HG03442 (cell line): ENCODE measurements at regions not wholly inside any gene's neighbourhood (a gene's known extent, or its start where the extent isn't known, plus 50 kb on each side); places are given as distances from the start of the nearest gene placed in this dataset.
A peak's percentile ranks its signal among the peaks of the same experiment; 100 is the strongest.

Source experiments
- ATAC-seq: cut with Tn5 transposase; IDR thresholded peaks from one replicate; pipeline ENCODE4 v1.9.1; 2021; ENCODE audit warnings: mild to moderate bottlenecking, moderate library complexity; ENCODE audit not compliant: unreplicated experiment

GRCh38 chr3:159798951-159799350 lies 189.7 kb upstream of the IL12A start:
- ATAC-seq, result no peak

DNA sequence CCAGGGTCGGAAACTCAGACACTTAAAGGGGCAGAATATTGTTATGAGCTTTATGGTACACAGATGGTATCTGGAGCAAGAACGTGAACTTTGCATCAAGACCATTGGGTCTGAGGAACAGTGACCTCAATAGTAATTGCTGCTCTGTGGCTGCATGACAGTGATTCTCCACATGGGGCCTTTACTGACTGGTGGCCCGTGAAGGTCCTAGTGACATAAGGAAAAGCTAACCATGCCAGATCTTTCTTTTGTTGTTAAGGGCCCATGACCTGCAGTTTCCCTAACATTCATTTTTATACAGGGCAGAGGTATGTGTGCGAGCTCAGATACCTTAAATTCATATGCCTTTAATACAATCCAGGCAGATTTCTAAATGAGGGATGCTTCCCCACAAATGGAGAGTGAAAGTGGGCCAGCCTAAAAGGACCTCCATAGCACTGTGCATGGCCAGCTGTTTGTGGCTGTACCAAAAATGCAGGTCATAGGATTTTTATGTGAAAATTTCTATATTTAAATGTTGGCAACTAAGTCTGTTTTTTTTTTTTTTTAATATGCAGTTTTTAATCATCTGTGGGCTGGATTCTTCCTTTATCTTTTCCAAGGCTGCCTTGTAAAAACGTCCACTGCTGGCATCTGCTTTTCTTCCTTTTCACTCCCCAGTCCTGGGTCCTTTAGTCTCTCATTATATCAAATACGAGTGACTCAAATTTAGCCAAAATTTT lies 188.0 kb upstream of the IL12A start:
- ATAC-seq, result no peak

GRCh38 chr3:159802864-159803263 lies 185.8 kb upstream of the IL12A start:
- no peak for ATAC-seq

DNA sequence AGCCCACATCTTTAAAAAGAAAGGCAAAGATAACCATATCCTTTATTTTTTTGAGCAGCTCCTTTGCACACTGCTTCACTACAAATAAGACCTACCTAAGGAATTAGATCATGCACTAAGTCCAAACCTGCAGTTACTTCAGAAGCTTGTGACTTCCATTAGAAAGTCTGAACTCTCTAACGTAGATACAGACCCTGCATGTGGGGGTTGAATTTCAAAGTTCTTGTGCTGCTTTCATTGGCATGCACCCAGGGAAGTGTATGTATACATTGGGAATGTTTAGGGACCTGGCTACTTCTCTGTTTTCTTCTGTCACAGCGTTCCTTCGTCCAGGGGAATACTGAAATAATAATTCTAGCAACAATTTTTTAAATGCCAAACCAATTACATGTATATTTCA lies 185.2 kb upstream of the IL12A start:
- no peak for ATAC-seq

GRCh38 chr3:159804726-159805410 lies 183.8 kb upstream of the IL12A start:
- ATAC-seq, result peak; percentile 98

GRCh38 chr3:159805411-159805772 lies 183.2 kb upstream of the IL12A start:
- no peak for ATAC-seq

DNA sequence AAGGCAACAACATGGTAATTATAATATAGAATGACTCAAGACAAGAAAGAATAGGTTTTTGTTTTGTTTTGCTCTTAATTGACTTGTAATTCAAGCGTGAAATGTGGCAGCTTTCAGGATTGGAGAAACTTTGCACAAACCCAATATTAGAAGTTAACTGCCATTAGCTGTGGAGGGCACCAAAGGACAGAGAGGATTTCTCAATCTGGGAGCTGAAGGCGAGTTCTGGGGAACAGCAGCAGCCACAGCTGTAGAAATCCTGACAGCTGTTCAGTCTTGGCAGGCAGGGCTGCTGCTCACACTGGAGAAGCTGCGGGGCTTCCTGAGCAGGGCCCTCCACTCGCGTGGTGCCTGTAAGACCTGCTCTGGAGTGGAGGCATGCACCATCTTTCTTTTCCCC lies 182.2 kb upstream of the IL12A start:
- ATAC-seq, result no peak

DNA sequence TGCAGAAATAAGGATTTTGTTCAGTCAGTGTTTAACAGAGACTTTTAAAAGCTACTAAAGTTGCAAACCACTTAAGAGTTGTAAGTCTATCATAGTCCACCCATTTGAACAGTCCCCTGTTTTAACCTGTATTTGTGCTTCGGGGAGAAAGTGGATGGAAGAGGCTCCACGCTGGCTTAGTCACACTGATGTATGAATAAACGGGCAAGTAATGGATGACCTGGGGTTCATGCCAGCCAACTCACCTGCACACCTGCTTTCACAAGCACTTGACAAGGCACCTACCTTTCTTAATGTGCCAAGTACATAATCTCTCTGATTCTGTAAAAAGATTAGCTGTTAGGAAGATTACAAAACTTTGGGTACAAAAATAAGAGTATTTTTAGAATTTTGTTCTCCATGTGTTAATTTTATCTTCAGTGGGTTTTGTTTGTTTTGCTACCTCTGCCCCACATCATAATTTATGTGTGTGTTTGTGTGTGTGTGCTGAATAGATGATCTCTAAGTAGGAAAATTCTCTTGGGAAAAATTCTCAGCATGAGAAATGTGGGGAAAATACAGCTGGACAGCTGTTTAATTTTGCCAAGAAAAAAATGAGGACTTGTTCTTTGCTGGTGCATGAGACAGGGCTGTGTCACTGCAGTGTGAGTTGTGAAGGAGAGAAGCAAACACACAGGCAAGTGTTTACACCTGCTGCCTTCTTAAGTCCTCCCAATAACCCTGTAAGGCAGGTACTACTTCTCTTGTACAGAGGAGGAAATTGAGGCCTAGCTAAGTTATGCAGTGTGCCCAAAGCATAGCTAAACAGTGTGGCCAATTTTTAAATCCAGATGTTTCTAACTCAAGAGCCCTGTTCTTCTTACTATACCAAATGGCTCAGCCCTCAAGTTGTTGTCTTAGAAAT lies 181.2 kb upstream of the IL12A start:
- ATAC-seq, result no peak

- ATAC-seq, result no peak
These were observed 174.7 kb upstream of the IL12A start for GRCh38 chr3:159813822-159814531.

- ATAC-seq, result no peak
These were observed 172.1 kb upstream of the IL12A start for GRCh38 chr3:159816512-159816911.

DNA sequence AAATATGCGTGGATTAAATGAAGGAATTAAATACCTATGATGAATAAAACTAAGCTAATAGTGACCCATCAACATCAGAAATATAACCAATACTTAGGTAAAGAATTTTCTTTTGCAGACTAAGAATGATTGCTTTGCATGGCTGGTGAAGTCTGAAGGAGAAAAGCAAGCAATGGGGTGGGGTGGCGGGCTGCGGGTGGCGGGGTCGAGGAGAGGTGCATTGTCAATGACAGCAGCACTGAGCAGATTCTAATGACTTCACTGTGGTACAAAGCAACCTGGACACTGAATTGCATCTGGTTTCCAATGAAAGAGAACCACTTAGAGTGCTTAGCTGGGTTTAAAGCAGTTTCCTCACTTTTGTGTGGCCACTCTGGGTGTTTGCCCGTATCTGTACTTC lies 171.5 kb upstream of the IL12A start:
- no peak for ATAC-seq

DNA sequence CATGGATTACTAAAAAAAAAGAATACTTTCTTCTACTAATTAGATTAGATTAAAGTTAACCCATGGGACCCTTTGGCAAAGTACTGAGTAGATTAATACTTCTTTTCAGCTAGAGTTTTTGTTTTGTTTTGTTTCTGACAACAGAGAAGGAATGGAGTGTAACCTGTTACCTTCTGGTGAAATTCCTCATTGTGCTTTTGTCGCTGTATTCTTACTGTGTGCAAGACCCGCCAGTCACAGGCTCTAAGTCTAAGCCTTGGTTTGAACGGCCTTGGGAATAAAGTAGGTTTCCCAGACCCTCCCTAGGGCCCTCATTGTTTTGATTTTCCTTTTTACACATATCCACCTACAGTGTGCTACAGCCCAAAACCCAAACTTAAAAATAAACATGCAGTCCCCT lies 171.1 kb upstream of the IL12A start:
- ATAC-seq, result no peak

GRCh38 chr3:159818399-159818798 lies 170.2 kb upstream of the IL12A start:
- no peak for ATAC-seq

- ATAC-seq, result no peak
These were observed 169.6 kb upstream of the IL12A start for GRCh38 chr3:159818997-159819500.

DNA sequence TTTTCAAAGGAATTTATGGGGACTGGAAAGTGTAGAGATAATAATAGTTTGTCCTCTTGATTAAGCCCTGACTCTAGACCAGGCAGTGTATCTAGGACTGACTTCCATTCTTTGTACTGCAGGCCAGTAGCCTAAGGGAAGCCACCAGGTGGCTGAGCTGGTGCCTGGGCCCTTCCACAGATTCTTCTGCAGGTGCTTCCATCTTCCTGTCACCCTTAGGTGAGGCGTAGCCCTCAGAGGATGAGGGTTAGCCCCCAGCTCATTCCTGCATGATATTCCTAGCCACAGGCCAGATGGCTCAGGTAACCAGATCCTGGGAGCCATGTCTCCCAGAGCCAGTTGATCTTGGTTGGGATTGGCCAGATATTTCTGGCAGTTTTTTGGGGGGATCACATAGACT lies 169.0 kb upstream of the IL12A start:
- ATAC-seq, result no peak

- no peak for ATAC-seq
These were observed 167.5 kb upstream of the IL12A start for GRCh38 chr3:159821110-159821509.

DNA sequence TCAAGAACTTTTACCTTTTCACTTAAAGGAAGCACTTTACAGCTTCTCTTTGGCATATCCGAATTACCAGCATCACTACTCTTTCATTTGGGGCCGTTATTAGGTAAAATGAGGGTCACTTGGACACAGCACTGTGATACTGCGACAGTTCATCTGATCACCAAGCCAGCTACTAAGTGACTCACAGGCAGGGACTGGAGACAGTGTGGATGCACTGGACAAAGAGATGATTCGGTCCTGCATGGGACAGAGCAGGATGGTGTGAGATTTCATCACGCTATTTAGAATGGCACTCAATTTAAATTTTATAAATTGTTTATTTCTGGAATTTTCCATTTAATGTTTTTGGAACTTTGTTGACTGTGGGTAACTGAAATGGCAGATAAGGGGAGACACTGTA lies 166.9 kb upstream of the IL12A start:
- no peak for ATAC-seq

DNA sequence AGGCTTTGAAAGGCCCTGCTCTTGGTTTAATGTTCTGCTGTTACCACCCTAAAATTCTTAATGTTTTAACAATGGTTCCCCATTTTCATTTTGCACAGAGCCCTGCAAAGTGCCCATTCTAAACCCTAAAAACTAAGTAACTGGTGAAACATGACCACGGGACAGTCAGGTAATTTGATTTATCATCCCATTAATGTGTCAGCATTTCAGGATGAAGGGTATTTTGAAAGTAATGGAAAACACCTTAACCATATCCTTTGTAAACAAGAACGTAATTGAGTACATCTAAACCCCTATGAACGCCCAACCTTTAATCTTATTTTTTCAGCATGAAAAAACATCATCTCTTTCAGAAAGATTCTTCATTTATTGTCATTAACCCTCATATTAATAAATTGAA lies 164.9 kb upstream of the IL12A start:
- no peak for ATAC-seq

DNA sequence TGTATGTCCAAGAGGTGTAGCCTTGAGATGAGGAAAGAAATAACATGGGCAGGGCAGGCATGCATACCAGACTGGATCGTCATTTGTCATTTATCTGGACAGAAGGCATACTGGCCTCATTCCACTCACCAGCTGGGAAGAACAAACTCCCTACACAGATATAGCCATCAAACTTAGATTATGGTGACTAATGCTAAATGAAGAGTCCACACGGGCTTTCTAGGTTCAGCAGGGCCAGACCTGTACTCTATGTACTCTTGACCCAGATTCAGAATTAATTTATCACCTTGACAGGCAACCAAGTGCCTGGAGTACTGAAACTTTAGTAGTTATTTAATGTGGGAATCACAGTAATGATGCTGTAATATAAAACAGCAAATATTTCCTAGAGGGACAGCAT lies 164.3 kb upstream of the IL12A start:
- no peak for ATAC-seq

- no peak for ATAC-seq
These were observed 163.3 kb upstream of the IL12A start for GRCh38 chr3:159825216-159825854.
